Pons (tissue), 1 donor: ENCODE measurements at regions not wholly inside any gene's neighbourhood (a gene's known extent, or its start where the extent isn't known, plus 50 kb on each side); places are given as distances from the start of the nearest gene placed in this dataset.

ENCODE experiments used
- DNase-seq: peaks from one replicate; pipeline ENCODE4 v3.0.0-alpha.2; 2016; ENCODE audit warnings: low spot score

- no peak for DNase-seq
Observed at GRCh38 chr11:119473901-119474681, 51.1 kb upstream of the THY1 start.

GRCh38 chr11:119473226-119473625 is 50.3 kb upstream of the THY1 start:
- no peak for DNase-seq

GRCh38 chr11:119472856-119473222 is 49.9 kb upstream of the THY1 start:
- DNase-seq: no peak
